Calu3 (cell line): ENCODE measurements at regions not wholly inside any gene's neighbourhood (a gene's known extent, or its start where the extent isn't known, plus 50 kb on each side); places are given as distances from the start of the nearest gene placed in this dataset.

Experiments used
- BruUV-seq: library from RNA; stranded (reverse); fragments of 400-500 nt; replicated peaks from 2 replicates; lab custom pipeline; 2021; lab: Mats Ljungman, UMichigan
- CTCF ChIA-PET: fragments of 300-600 bp; sonication (Branson Sonifier 250); formaldehyde crosslinking; loops from one replicate; lab custom pipeline; 2022; ENCODE audit warnings: antibody characterized with exemption; lab: Charles Lee
- DNase-seq: peaks from one replicate; pipeline ENCODE4 v3.0.0; 2022
- H3K27ac Mint-ChIP-seq: one replicate; pipeline ENCODE4 v1.8.0; 2022; ENCODE audit warnings: mixed read lengths; ENCODE audit not compliant: unreplicated experiment
- H3K27me3 Mint-ChIP-seq: one replicate; pipeline ENCODE4 v1.8.0; 2022; ENCODE audit warnings: mixed read lengths; ENCODE audit not compliant: unreplicated experiment
- H3K36me3 Mint-ChIP-seq: one replicate; pipeline ENCODE4 v1.8.0; 2022; ENCODE audit warnings: mild to moderate bottlenecking, moderate library complexity, mixed read lengths; ENCODE audit not compliant: insufficient read depth, unreplicated experiment
- H3K4me1 Mint-ChIP-seq: one replicate; pipeline ENCODE4 v1.8.0; 2022; ENCODE audit warnings: mild to moderate bottlenecking, low read depth, mixed read lengths; ENCODE audit not compliant: unreplicated experiment
- H3K4me3 Mint-ChIP-seq: one replicate; pipeline ENCODE4 v1.8.0; 2022; ENCODE audit warnings: mild to moderate bottlenecking, low read depth, moderate library complexity, mixed read lengths; ENCODE audit not compliant: unreplicated experiment
- H3K9me3 Mint-ChIP-seq: one replicate; pipeline ENCODE4 v1.8.0; 2022; ENCODE audit warnings: low read depth, mixed read lengths; ENCODE audit not compliant: unreplicated experiment
- intact Hi-C: fragments of 100-400 bp; cut with micrococcal nuclease; formaldehyde crosslinking; loops from one replicate; pipeline ENCODE4 v1.10.0; 2022; ENCODE audit not compliant: unreplicated experiment
- TF ChIP-seq, protein P1 (sequence below): fragments of 200-600 bp; IDR thresholded peaks from one replicate; pipeline ENCODE4 v1.8.0; 2022; ENCODE audit warnings: antibody characterized with exemption; ENCODE audit not compliant: unreplicated experiment

DNA sequence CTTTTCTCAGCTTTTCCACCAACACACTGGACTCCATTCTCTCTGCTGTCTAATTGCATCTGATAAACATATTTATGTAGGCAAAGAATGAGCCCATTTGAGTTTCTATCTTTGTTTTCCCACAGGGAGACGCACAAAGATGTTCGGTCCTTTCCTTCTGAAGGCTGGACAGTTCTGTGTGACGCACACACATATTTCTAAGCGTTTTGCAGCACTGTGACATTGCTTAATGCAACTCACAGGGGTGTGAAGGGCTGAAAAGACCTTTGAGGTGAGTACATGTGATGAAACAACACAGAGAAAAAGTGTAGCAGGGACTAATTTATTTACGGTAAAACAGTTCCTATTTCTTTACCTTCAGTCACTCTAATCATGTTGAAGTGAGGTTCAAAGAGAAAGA is 323.1 kb upstream of the RUNX1 start:
- CTCF ChIA-PET: no interaction called here
- TF ChIP-seq, protein P1, sequence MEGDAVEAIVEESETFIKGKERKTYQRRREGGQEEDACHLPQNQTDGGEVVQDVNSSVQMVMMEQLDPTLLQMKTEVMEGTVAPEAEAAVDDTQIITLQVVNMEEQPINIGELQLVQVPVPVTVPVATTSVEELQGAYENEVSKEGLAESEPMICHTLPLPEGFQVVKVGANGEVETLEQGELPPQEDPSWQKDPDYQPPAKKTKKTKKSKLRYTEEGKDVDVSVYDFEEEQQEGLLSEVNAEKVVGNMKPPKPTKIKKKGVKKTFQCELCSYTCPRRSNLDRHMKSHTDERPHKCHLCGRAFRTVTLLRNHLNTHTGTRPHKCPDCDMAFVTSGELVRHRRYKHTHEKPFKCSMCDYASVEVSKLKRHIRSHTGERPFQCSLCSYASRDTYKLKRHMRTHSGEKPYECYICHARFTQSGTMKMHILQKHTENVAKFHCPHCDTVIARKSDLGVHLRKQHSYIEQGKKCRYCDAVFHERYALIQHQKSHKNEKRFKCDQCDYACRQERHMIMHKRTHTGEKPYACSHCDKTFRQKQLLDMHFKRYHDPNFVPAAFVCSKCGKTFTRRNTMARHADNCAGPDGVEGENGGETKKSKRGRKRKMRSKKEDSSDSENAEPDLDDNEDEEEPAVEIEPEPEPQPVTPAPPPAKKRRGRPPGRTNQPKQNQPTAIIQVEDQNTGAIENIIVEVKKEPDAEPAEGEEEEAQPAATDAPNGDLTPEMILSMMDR: no peak
- intact Hi-C loops: no loop called here
- no peaks in the 10 kb centered on the region for H3K4me1 Mint-ChIP-seq
- no peak for DNase-seq
- no peak overlapping the region for H3K27ac Mint-ChIP-seq
- no peaks in the 10 kb centered on the region for H3K27me3 Mint-ChIP-seq
- H3K4me3 Mint-ChIP-seq: no peak overlapping the region
- BruUV-seq: no TSS peak
- no peaks in the 10 kb centered on the region for H3K9me3 Mint-ChIP-seq
- H3K36me3 Mint-ChIP-seq: no peaks in the 10 kb centered on the region

DNA sequence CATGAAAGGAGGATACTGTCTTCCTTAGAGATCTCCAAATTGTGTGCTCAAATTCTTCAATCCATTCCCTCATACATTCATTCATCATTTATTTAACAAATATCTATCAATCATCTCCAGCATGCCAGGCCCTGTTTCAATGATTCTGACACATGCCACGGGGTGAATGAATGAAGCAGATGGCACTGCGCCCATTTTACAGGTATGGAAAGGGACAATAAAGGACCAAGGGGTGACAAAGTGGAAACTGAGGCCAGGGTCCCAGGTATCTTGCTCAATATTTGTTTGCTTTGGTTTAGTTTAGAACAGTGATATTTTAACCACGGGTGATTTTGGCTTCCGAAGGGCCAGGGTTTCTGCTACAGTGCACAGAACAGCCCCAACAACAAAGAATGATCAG is 321.6 kb upstream of the RUNX1 start:
- H3K4me3 Mint-ChIP-seq: no peak overlapping the region
- no peaks in the 10 kb centered on the region for H3K4me1 Mint-ChIP-seq
- CTCF ChIA-PET: no interaction called here
- no peaks in the 10 kb centered on the region for H3K27me3 Mint-ChIP-seq
- H3K27ac Mint-ChIP-seq: no peak overlapping the region
- intact Hi-C loops: no loop called here
- TF ChIP-seq, protein P1: no peak
- no peaks in the 10 kb centered on the region for H3K36me3 Mint-ChIP-seq
- DNase-seq: no peak
- BruUV-seq: no TSS peak
- H3K9me3 Mint-ChIP-seq: no peaks in the 10 kb centered on the region

DNA sequence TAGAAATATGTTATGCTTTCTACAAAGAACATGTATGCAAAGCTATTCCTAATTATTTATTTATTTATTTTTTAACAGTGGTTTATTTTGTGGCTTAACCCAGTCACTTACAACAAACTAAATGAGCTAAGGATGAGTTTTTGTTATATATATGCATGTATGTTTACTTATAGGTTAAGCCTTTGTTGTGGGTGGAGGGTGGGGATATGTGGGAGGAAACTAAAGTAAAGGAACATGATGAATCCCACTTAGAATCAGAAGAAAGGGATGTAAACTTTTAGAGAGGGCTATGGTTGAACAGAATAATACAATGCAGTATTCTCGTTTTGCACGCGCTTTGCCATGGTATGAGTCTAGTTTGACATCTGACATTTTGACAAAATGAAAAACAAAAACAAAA is 321.0 kb upstream of the RUNX1 start:
- intact Hi-C loops: no loop called here
- H3K4me3 Mint-ChIP-seq: no peak overlapping the region
- BruUV-seq: no TSS peak
- DNase-seq: no peak
- H3K36me3 Mint-ChIP-seq: no peaks in the 10 kb centered on the region
- H3K4me1 Mint-ChIP-seq: no peaks in the 10 kb centered on the region
- no peaks in the 10 kb centered on the region for H3K27me3 Mint-ChIP-seq
- H3K9me3 Mint-ChIP-seq: no peaks in the 10 kb centered on the region
- CTCF ChIA-PET: no interaction called here
- TF ChIP-seq, protein P1: no peak
- H3K27ac Mint-ChIP-seq: no peak overlapping the region

- no peak for DNase-seq
- no TSS peak for BruUV-seq
- Mint-ChIP-seq H3K4me1 (no peaks in the 10 kb centered on the region), H3K4me3 (no peak overlapping the region), H3K36me3 (no peaks in the 10 kb centered on the region), H3K9me3 (no peaks in the 10 kb centered on the region), H3K27me3 (no peaks in the 10 kb centered on the region), H3K27ac (no peak overlapping the region)
- intact Hi-C loops: no loop called here
- CTCF ChIA-PET: interaction anchor here (0.6 kb wide), 1 partner anchor 71 kb away, joined by 3 read pairs; no protein-coding TSS in a partner anchor
- TF ChIP-seq, protein P1: no peak
These were observed 319.2 kb upstream of the RUNX1 start for GRCh38 chr21:35368326-35368725.
